BLaER1 treated with 17β-estradiol and CSF1 and Interleukin-3, amounts not matched to agents 10 nM and 100 nM (cell line): ENCODE measurements at regions not wholly inside any gene's neighbourhood (a gene's known extent, or its start where the extent isn't known, plus 50 kb on each side); places are given as distances from the start of the nearest gene placed in this dataset.
"Not testable (repeated sequence)": the region's sequence is repeated elsewhere in the genome, so short reads cannot be mapped to it uniquely, and the experiment has no call there.

Experiments used
- H3K27ac ChIP-seq, 11 experiments: shearing (Covaris generic); formaldehyde crosslinking; 2 replicates each; pipeline ENCODE4 v1.8.1; 2022
- H3K27me3 ChIP-seq, 11 experiments: shearing (Covaris generic); formaldehyde crosslinking; 2 replicates each; pipeline ENCODE4 v1.8.1; 2022
- H3K36me3 ChIP-seq, 11 experiments: shearing (Covaris generic); formaldehyde crosslinking; 2 replicates each; pipeline ENCODE4 v1.8.1; 2022
- H3K4me1 ChIP-seq, 10 experiments: shearing (Covaris generic); formaldehyde crosslinking; 2 replicates each; pipeline ENCODE4 v1.8.1; 2022
- H3K4me2 ChIP-seq, 11 experiments: shearing (Covaris generic); formaldehyde crosslinking; 2 replicates each; pipeline ENCODE4 v1.8.1; 2022
- H3K4me3 ChIP-seq, 10 experiments: shearing (Covaris generic); formaldehyde crosslinking; 2 replicates each; pipeline ENCODE4 v1.8.1; 2022
- H3K9ac ChIP-seq, 11 experiments: shearing (Covaris generic); formaldehyde crosslinking; 2 replicates each; pipeline ENCODE4 v1.8.1; 2022
- H3K9me3 ChIP-seq, 11 experiments: shearing (Covaris generic); formaldehyde crosslinking; replicated peaks in 1 of 11; 2 replicates each; pipeline ENCODE4 v1.8.1; 2022
- H4K20me1 ChIP-seq, 11 experiments: shearing (Covaris generic); formaldehyde crosslinking; 2 replicates each; pipeline ENCODE4 v1.8.1; 2022
- Cebpa-rat ChIP-seq, 11 experiments: shearing (Covaris generic); IDR thresholded peaks; 2 replicates each; pipeline ENCODE4 v1.8.1; 2022

- TF ChIP-seq Cebpa-rat (IDR thresholded peaks at IDR 0.05) = no peak
- Histone ChIP-seq H3K4me3 (no peak overlapping the region), H3K9ac (no peak overlapping the region), H3K36me3 (no peaks in the 10 kb centered on the region), H3K4me1 (no peaks in the 10 kb centered on the region), H3K27me3 (no peaks in the 10 kb centered on the region), H4K20me1 (no peaks in the 10 kb centered on the region), H3K4me2 (no peak overlapping the region), H3K27ac (no peak overlapping the region), H3K9me3 (no peaks in the 10 kb centered on the region)
Measured at GRCh38 chr4:30865691-30866090, 145.5 kb downstream of the PCDH7 start.

GRCh38 chr4:30866346-30866745 is 146.2 kb downstream of the PCDH7 start:
- Histone ChIP-seq H3K9me3 (no peaks in the 10 kb centered on the region), H3K27ac (no peak overlapping the region), H4K20me1 (no peaks in the 10 kb centered on the region), H3K4me2 (no peak overlapping the region), H3K36me3 (no peaks in the 10 kb centered on the region), H3K4me1 (no peaks in the 10 kb centered on the region), H3K4me3 (no peak overlapping the region), H3K9ac (no peak overlapping the region), H3K27me3 (no peaks in the 10 kb centered on the region)
- no peak for TF ChIP-seq Cebpa-rat (IDR thresholded peaks at IDR 0.05)

GRCh38 chr4:30866907-30867306 is 146.7 kb downstream of the PCDH7 start:
- TF ChIP-seq Cebpa-rat (IDR thresholded peaks at IDR 0.05) = no peak
- no peaks in the 10 kb centered on the region for H4K20me1 ChIP-seq
- H3K4me3 ChIP-seq = no peak overlapping the region
- no peaks in the 10 kb centered on the region for H3K4me1 ChIP-seq
- no peaks in the 10 kb centered on the region for H3K36me3 ChIP-seq
- H3K9me3 ChIP-seq = no peaks in the 10 kb centered on the region
- H3K9ac ChIP-seq = no peak overlapping the region
- H3K4me2 ChIP-seq = no peak overlapping the region
- H3K27ac ChIP-seq = no peak overlapping the region
- no peaks in the 10 kb centered on the region for H3K27me3 ChIP-seq

- Histone ChIP-seq H3K27me3 (no peaks in the 10 kb centered on the region), H3K9me3 (no peaks in the 10 kb centered on the region), H3K9ac (no peak overlapping the region), H3K4me2 (no peak overlapping the region), H3K4me3 (no peak overlapping the region), H3K4me1 (no peaks in the 10 kb centered on the region), H3K36me3 (no peaks in the 10 kb centered on the region), H3K27ac (no peak overlapping the region), H4K20me1 (no peaks in the 10 kb centered on the region)
- TF ChIP-seq Cebpa-rat (IDR thresholded peaks at IDR 0.05) = no peak
Measured at GRCh38 chr4:30867427-30867826, 147.3 kb downstream of the PCDH7 start.

- H3K4me2 ChIP-seq = no peak overlapping the region
- H3K4me3 ChIP-seq = no peak overlapping the region
- H3K9me3 ChIP-seq = no peaks in the 10 kb centered on the region
- H3K27ac ChIP-seq = no peak overlapping the region
- no peaks in the 10 kb centered on the region for H3K36me3 ChIP-seq
- TF ChIP-seq Cebpa-rat (IDR thresholded peaks at IDR 0.05) = no peak
- no peaks in the 10 kb centered on the region for H3K4me1 ChIP-seq
- no peaks in the 10 kb centered on the region for H3K27me3 ChIP-seq
- no peak overlapping the region for H3K9ac ChIP-seq
- no peaks in the 10 kb centered on the region for H4K20me1 ChIP-seq
Measured at GRCh38 chr4:30868111-30868895, 148.1 kb downstream of the PCDH7 start.

- H3K27ac ChIP-seq, H3K4me1 ChIP-seq: not testable (repeated sequence)
Measured at GRCh38 chr4:30869387-30869786, 149.2 kb downstream of the PCDH7 start.

GRCh38 chr4:30870513-30870912 is 150.3 kb downstream of the PCDH7 start:
- Histone ChIP-seq H3K9ac (no peak overlapping the region), H3K4me3 (no peak overlapping the region), H3K27me3 (no peaks in the 10 kb centered on the region), H3K4me1 (no peaks in the 10 kb centered on the region), H4K20me1 (no peaks in the 10 kb centered on the region), H3K36me3 (no peaks in the 10 kb centered on the region), H3K9me3 (no peaks in the 10 kb centered on the region), H3K4me2 (no peak overlapping the region), H3K27ac (no peak overlapping the region)
- no peak for TF ChIP-seq Cebpa-rat (IDR thresholded peaks at IDR 0.05)

More at GRCh38 chr4:30869387-30869786, 149.2 kb downstream of the PCDH7 start:
- H3K4me2 ChIP-seq, H4K20me1 ChIP-seq, H3K9ac ChIP-seq, H3K9me3 ChIP-seq, H3K4me3 ChIP-seq, H3K36me3 ChIP-seq, H3K27me3 ChIP-seq: not testable (repeated sequence)

GRCh38 chr4:30875658-30876269 is 155.6 kb downstream of the PCDH7 start:
- no peaks in the 10 kb centered on the region for H3K9me3 ChIP-seq
- H3K36me3 ChIP-seq = no peaks in the 10 kb centered on the region
- no peak overlapping the region for H3K27ac ChIP-seq
- no peak for TF ChIP-seq Cebpa-rat (IDR thresholded peaks at IDR 0.05)
- no peaks in the 10 kb centered on the region for H4K20me1 ChIP-seq
- no peak overlapping the region for H3K9ac ChIP-seq
- H3K27me3 ChIP-seq = no peaks in the 10 kb centered on the region
- H3K4me3 ChIP-seq = no peak overlapping the region
- no peak overlapping the region for H3K4me2 ChIP-seq
- H3K4me1 ChIP-seq = no peaks in the 10 kb centered on the region

- no peaks in the 10 kb centered on the region for H3K27me3 ChIP-seq
- H3K4me3 ChIP-seq = no peak overlapping the region
- H3K36me3 ChIP-seq = no peaks in the 10 kb centered on the region
- no peak overlapping the region for H3K4me2 ChIP-seq
- no peaks in the 10 kb centered on the region for H4K20me1 ChIP-seq
- no peak for TF ChIP-seq Cebpa-rat (IDR thresholded peaks at IDR 0.05)
- no peaks in the 10 kb centered on the region for H3K4me1 ChIP-seq
- no peak overlapping the region for H3K27ac ChIP-seq
- H3K9ac ChIP-seq = no peak overlapping the region
- H3K9me3 ChIP-seq = peaks cover 0 to under 1% (median 0%) of the 10 kb centered on the region in 11 experiments; a peak in 2 of 22 replicates
Measured at GRCh38 chr4:30879855-30880598, 159.9 kb downstream of the PCDH7 start.
